GM21515 (cell line): ENCODE measurements at regions not wholly inside any gene's neighbourhood (a gene's known extent, or its start where the extent isn't known, plus 50 kb on each side); places are given as distances from the start of the nearest gene placed in this dataset.

Experiments used
- ATAC-seq: cut with Tn5 transposase; IDR thresholded peaks from one replicate; pipeline ENCODE4 v1.9.1; 2021; ENCODE audit not compliant: unreplicated experiment

- no peak for ATAC-seq
These were observed 775.5 kb upstream of the SEL1L start for GRCh38 chr14:82309199-82309598.

- ATAC-seq = no peak
These were observed 780.2 kb upstream of the SEL1L start for GRCh38 chr14:82313889-82314288.

GRCh38 chr14:82328442-82328841 lies 794.8 kb upstream of the SEL1L start:
- ATAC-seq = no peak

GRCh38 chr14:82341261-82341810 lies 807.7 kb upstream of the SEL1L start:
- ATAC-seq = no peak

- no peak for ATAC-seq
These were observed 808.9 kb upstream of the SEL1L start for GRCh38 chr14:82342596-82342995.

GRCh38 chr14:82345184-82345583 lies 811.5 kb upstream of the SEL1L start:
- no peak for ATAC-seq

- no peak for ATAC-seq
These were observed 820.5 kb upstream of the SEL1L start for GRCh38 chr14:82354126-82354525.

GRCh38 chr14:82359201-82359600 lies 825.5 kb upstream of the SEL1L start:
- no peak for ATAC-seq

- no peak for ATAC-seq
These were observed 828.8 kb upstream of the SEL1L start for GRCh38 chr14:82362452-82362851.

GRCh38 chr14:82365471-82365870 lies 831.8 kb upstream of the SEL1L start:
- ATAC-seq = no peak

- no peak for ATAC-seq
These were observed 833.1 kb upstream of the SEL1L start for GRCh38 chr14:82366803-82367202.

- no peak for ATAC-seq
These were observed 845.6 kb upstream of the SEL1L start for GRCh38 chr14:82379291-82379690.

- ATAC-seq = no peak
These were observed 851.4 kb upstream of the SEL1L start for GRCh38 chr14:82385048-82385447.

- ATAC-seq = no peak
These were observed 854.0 kb upstream of the SEL1L start for GRCh38 chr14:82387699-82388098.

GRCh38 chr14:82388488-82388887 lies 854.8 kb upstream of the SEL1L start:
- no peak for ATAC-seq

GRCh38 chr14:82390586-82390985 lies 856.9 kb upstream of the SEL1L start:
- ATAC-seq = no peak

- no peak for ATAC-seq
These were observed 861.3 kb upstream of the SEL1L start for GRCh38 chr14:82394916-82395315.

- ATAC-seq = no peak
These were observed 864.6 kb upstream of the SEL1L start for GRCh38 chr14:82398256-82398655.

- no peak for ATAC-seq
These were observed 870.3 kb upstream of the SEL1L start for GRCh38 chr14:82403987-82404386.

- no peak for ATAC-seq
These were observed 876.4 kb upstream of the SEL1L start for GRCh38 chr14:82410064-82410463.

- no peak for ATAC-seq
These were observed 877.6 kb upstream of the SEL1L start for GRCh38 chr14:82411298-82411697.

GRCh38 chr14:82412545-82412944 lies 878.9 kb upstream of the SEL1L start:
- no peak for ATAC-seq

- no peak for ATAC-seq
These were observed 881.3 kb upstream of the SEL1L start for GRCh38 chr14:82414853-82415539.
